ENCODE measurements at regions not wholly inside any gene's neighbourhood (a gene's known extent, or its start where the extent isn't known, plus 50 kb on each side); places are given as distances from the start of the nearest gene placed in this dataset.

DNA sequence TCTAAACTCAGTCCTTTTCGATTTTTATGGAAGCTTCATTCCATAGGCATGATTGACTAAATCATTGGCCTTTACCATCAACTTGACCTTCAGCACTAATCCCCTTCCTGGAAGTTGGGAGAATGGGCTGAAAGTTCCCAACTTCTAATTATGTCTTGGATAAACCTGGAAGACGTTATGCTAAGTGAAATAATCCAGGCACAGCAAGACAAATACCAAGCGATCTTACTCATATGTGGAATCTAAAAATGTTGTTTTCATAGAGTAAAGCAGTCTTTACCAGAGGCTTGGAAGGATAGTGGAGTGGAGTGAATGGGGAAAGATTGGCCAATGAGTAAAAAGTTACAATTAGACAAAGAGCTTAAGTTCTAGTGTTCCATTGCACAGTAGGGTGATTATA, 1453.2 kb downstream of the PLA2G4A start:
- no peak for DNase-seq (ENCODE audit: low read depth)

DNA sequence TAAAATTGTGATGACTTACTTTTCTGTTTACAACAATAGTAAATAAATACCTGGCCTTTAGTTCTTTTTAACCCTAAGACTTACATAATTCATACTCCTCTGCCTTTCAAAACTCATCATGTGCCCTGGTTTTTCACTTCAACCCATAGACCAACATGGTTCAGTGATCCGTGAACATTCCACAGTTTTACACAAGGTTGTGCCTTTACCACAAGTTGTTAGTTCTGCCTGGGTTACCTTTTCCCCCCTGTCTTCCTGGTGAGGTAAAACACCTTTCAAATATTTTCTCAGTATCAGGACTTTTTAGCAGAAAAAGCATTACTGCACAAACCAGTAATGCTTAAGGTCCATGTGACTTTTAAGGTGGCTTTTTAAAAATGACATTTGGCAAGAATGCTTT, 1466.4 kb downstream of the PLA2G4A start:
- DNase-seq (ENCODE audit: low read depth) = no peak

- no peak for DNase-seq (ENCODE audit: low read depth)
Measured at GRCh38 chr1:188302746-188303145, 1474.0 kb downstream of the PLA2G4A start.

DNA sequence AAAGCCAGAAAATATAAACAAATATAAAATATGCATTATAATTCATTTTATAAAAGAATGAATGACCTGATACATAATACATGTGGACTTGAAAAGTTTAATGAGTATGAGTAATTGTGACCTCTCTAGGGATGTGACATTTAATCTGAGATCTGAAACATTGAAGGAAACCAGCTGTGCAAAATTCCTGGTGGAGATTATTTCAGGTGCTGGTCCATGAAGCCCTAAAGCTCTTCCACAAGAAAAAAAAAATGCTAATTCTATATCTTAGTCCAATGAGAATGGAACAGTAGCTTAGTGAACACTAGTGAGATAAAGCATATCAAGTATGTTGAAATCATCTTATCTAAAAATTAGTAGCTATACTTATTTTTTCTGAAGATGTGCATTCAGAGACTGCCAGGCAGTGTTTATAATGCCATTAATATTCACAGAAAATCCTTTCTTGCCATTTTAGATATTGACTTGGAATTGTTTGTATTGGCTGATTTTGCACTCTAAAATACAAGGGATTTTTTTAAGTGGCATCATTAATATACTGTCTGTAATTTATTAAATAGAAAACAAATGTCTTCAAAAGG, 1485.9 kb downstream of the PLA2G4A start:
- DNase-seq (ENCODE audit: low read depth) = no peak

- DNase-seq (ENCODE audit: low read depth) = no peak
Measured at GRCh38 chr1:188317894-188318293, 1489.1 kb downstream of the PLA2G4A start.

- DNase-seq (ENCODE audit: low read depth) = no peak
Measured at GRCh38 chr1:188325211-188325610, 1496.5 kb downstream of the PLA2G4A start.

GRCh38 chr1:188343914-188344313, 1515.2 kb downstream of the PLA2G4A start:
- no peak for DNase-seq (ENCODE audit: low read depth)

- no peak for DNase-seq (ENCODE audit: low read depth)
Measured at GRCh38 chr1:188350104-188350503, 1521.4 kb downstream of the PLA2G4A start.

DNA sequence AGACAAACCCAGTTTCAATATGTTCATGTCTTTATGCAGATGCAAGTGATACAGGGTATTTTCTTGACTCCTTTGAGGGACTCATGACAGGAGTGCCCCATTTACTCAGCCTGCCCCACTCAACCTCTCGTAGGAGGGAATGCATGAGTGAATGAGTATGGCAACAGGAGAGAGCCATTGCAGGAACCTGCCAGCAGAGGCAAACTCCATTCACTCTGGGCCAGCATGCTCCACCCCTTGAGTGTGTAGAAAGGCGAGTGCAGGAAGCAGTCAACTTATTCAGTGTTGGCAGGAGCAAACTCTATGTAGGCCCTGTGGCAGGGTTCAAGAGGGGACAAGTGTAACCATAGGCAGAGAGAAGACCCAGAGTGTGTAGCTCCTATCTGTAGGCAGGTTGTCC, 1526.3 kb downstream of the PLA2G4A start:
- no peak for DNase-seq (ENCODE audit: low read depth)

DNA sequence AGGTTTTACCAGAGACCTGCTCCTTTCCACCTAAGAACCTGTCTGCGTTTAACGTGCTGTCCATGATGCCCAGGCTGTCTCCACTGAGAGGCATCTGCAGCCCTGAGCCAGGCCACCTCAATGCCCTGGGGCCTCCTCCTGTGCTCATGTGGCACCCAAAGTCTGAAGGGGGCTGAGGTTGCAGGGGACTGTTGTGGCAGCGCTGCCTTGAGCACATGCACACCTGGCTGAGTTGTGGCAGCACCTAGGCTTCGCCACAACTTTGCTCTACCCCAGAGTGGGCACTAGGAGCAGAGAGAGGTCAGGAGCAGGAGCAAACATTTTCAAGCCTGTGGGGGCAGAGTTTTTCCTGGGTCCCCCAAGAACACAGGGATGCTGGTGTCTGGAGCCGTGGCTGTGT, 1527.1 kb downstream of the PLA2G4A start:
- DNase-seq (ENCODE audit: low read depth) = no peak

- no peak for DNase-seq (ENCODE audit: low read depth)
Measured at GRCh38 chr1:188359315-188359714, 1530.6 kb downstream of the PLA2G4A start.

DNA sequence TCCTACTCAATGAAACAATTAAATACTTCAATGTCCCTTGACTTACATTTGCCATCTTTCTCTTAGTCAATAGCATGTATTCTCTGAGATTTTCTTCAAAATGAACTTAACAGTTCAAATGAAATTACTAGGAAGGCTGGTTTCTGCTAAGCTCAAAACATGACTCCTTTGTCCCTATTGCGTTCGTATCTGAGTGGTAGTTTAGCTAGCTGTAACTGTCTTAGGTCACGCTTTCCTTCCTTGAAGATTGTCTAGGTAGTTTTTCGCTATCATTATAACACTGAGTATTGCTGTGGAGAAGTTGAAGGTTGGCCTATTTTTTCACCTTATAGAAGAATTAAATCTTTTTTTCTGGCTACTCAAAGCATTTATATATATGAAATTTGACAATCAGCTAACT, 1535.2 kb downstream of the PLA2G4A start:
- DNase-seq (ENCODE audit: low read depth) = no peak

DNA sequence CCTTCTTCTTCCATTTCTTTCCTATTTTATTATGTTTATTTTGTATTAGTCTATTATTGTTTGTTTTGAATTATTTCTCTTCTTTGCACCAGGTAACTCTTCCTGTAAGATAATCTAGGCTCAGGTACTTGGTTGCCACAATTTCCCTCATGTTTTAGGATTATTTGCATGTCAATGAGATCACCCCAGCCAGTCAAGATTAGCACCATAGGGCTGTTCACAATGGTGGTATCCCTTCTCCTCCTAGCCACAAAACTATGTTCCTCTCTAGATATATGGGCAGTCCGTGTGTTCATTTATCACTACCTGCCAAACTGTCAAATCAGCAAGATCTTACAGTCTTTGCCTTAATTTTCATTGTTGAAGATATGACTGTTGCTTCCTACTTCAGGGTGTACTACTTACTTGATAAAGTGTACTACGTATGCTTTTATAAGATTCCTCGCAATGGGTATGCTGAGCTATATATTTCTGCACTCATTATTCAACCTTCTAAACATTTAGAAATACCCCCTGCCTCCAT, 1536.2 kb downstream of the PLA2G4A start:
- no peak for DNase-seq (ENCODE audit: low read depth)

GRCh38 chr1:188365874-188366273, 1537.1 kb downstream of the PLA2G4A start:
- no peak for DNase-seq (ENCODE audit: low read depth)

DNA sequence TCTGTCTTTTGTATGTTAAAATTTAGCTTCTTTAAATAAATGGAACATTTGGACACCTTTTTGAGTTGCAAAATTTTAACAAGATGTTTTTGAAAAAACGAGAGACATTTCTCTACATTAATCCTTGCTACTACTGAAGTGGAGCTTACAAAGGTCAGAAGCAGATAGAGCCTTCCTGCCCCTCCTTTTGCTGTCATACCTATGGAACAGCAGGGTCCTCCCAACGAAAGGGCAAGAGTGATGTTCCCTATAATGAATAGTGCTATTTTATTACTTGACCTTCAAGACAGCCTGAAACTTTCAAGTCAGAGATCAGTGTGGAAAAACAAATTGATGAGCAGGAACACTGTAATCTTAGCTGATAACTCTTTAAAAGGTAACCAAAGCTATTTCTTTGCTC, 1538.9 kb downstream of the PLA2G4A start:
- DNase-seq (ENCODE audit: low read depth) = no peak

DNA sequence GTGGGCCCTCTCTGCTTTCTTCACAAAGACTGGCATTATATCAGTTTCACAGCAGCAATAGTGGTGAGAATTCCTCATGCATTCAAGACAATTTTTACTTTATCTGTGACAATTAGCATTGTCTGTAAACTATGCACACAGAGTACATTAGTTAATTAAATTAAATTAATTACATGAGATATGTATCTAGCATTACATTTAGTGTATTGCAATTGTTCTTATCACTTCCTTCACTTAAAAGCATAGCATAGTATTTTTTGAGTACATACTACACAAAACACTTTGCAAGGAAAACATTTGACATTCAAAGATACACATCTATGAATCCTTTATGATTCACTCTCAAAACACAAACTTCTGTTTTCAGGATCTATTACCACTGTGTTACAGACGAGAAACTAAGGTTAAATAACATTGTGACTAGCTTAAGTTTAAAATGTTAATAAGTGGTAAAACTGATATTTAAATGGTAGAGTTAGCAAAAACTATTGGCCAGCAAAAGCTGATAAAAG, 1542.6 kb downstream of the PLA2G4A start:
- DNase-seq (ENCODE audit: low read depth) = no peak

GRCh38 chr1:188372821-188373220, 1544.1 kb downstream of the PLA2G4A start:
- DNase-seq (ENCODE audit: low read depth) = no peak

DNA sequence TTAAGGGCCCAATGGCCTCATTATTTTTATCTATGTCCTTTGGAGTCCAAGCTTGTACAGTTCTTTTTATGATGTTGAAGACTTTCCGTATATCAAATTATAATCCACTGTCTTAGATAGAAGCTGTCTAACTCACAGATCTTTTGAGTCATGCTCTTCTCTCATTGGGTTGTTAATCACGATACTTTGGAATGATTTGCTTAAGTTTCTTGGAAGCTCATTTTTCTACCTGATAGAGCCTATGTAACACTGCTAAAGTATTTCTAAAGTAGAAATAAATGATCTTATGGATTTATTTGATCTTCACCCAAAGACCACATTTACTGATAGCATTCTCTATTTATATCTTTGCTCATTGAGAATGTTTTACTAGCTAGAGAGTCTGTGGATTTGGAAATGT, 1554.1 kb downstream of the PLA2G4A start:
- DNase-seq (ENCODE audit: low read depth) = no peak

DNA sequence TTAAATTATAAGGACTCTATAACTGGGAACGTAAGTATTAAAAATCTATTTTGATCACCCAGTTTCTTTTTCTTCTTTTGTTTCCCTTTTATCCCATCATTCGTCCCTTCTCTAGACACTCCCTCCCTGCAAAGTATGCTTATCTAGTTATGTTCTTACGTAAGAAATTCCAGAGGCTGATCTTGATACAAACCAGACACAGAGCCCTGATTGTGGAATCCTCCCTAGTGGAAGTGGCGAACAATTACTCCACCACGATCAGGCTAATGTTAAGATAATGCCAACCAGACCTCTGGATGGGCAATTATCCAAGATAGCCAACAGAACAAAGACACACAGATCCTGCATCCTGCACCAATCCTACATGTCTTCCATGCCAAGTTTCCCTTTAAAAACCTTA, 1557.4 kb downstream of the PLA2G4A start:
- DNase-seq (ENCODE audit: low read depth) = no peak

DNA sequence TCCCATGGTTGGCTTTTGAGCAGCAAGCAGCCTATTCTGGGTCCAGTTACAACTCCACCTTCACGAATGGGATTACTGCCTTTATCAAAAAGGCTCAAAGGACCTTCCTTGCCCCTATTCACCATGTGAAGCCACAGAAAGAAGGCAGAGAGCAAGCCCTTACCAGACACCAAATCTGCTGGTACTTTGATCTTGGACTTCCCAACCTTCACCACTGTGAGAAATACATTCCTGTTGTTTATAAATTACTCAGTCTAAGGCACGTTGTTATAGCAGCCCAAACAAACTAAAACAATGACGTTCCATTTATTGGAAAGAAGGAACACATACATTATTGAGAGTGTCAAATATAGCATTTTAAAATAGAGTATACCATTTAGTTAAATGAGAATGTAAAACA, 1557.9 kb downstream of the PLA2G4A start:
- no peak for DNase-seq (ENCODE audit: low read depth)

DNA sequence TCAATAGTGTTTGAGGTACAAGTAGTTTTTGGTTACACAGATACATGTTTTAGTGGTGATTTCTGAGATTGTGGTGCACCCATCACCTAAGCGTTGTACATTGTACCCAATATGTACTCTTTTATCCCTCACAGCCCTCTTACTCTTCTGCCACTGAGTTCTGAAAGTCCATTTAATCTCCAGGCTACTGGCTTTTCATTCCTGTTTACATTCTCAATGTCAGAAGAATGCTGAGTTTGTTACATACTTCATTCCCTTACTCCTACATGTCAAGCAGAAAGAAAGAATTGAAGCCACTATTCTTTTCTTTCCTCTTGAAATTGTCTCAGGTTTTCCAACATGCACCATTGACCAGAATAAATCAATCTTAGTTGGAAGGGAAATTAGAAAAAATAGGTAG, 1565.9 kb downstream of the PLA2G4A start:
- DNase-seq (ENCODE audit: low read depth) = no peak

DNA sequence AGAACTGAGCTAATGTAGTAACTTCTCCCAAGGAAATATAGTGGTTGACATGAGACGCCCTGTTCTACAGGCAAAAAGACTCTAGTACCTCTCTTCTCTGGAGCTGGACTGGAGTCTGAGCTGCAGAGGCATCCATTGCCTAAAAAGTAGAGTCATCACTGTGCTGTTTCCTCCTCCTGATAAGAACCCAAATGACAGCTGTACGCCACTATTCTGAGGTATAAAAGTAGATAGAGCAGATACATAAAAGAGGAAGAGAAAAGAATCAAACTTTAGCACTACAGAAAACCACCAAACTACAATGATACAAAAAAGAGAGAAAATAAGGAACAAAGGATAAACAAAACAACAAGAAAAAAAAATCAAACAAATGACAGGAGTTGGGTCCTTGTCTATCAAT, 1568.8 kb downstream of the PLA2G4A start:
- no peak for DNase-seq (ENCODE audit: low read depth)

- no peak for DNase-seq (ENCODE audit: low read depth)
Measured at GRCh38 chr1:188402986-188403385, 1574.2 kb downstream of the PLA2G4A start.

DNA sequence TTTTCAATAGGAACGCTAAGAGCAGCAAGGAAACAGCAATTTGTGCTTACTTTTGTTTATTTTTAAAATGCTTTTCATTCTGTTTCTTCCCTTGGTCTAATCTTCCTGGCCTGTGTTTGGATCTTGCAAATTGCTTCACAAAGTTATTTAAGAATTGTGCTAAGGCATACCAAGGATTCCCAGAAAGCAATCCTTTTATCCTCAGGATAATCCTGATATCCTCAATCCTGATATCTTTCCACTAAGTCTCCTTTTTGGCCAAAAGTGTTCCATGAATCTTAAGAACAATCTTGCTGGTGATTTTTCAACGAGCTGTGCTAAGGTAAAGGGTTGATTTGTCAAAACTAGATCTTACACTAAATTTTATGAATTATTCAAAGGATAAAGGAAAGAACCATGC, 1577.9 kb downstream of the PLA2G4A start:
- no peak for DNase-seq (ENCODE audit: low read depth)

Measured in GM04504 (cell line).